WTC11 (cell line): ENCODE measurements at regions not wholly inside any gene's neighbourhood (a gene's known extent, or its start where the extent isn't known, plus 50 kb on each side); places are given as distances from the start of the nearest gene placed in this dataset.

Source experiments
- ATAC-seq: fragments of 200-7000 bp; cut with Tn5 transposase; 2 replicates; pipeline ENCODE4 v1.10.0; 2021; ENCODE audit warnings: mild to moderate bottlenecking, moderate library complexity
- CTCF ChIA-PET: fragments of 300-600 bp; sonication (Branson Sonifier 250); formaldehyde crosslinking; loops from one replicate; lab custom pipeline; 2021; ENCODE audit warnings: antibody characterized with exemption; lab: Charles Lee
- POLR2A ChIA-PET: fragments of 350-600 bp; sonication (Branson Sonifier 250); formaldehyde crosslinking; loops from one replicate; lab custom pipeline; 2021; ENCODE audit warnings: antibody characterized with exemption; lab: Charles Lee
- DNase-seq: peaks from one replicate; pipeline ENCODE4 v3.0.0; 2021; ENCODE audit warnings: low spot score
- H3K27ac Mint-ChIP-seq: 2 replicates; pipeline ENCODE4 v1.8.0; 2021; ENCODE audit warnings: mixed read lengths
- H3K27me3 Mint-ChIP-seq: 2 replicates; pipeline ENCODE4 v1.8.0; 2021; ENCODE audit warnings: low read depth, mild to moderate bottlenecking, moderate library complexity, mixed read lengths
- H3K36me3 Mint-ChIP-seq: 2 replicates; pipeline ENCODE4 v1.8.0; 2021; ENCODE audit warnings: mixed read lengths
- H3K4me1 Mint-ChIP-seq: 2 replicates; pipeline ENCODE4 v1.8.0; 2022; ENCODE audit warnings: mixed read lengths
- H3K4me3 Mint-ChIP-seq: 2 replicates; pipeline ENCODE4 v1.8.0; 2021; ENCODE audit warnings: mild to moderate bottlenecking, moderate library complexity, mixed read lengths
- H3K9me3 Mint-ChIP-seq: 2 replicates; pipeline ENCODE4 v1.8.0; 2021; ENCODE audit warnings: mixed read lengths
- ARID4B ChIP-seq: sonication (generic); formaldehyde crosslinking; IDR thresholded peaks from 2 replicates; pipeline ENCODE4 v1.8.0; 2023; ENCODE audit warnings: missing genetic modification reagents, mild to moderate bottlenecking, borderline replicate concordance
- CDX4 ChIP-seq: fragments of 250-450 bp; sonication (Bioruptor Pico); IDR thresholded peaks from 2 replicates; pipeline ENCODE4 v1.9.0; 2021; ENCODE audit warnings: moderate library complexity, mild to moderate bottlenecking, inconsistent platforms, borderline replicate concordance
- CREB1 ChIP-seq: sonication (generic); formaldehyde crosslinking; IDR thresholded peaks from 2 replicates; pipeline ENCODE4 v1.8.0; 2023; ENCODE audit warnings: mild to moderate bottlenecking, missing genetic modification reagents
- CTCF ChIP-seq: fragments of 200-600 bp; IDR thresholded peaks from 2 replicates; pipeline ENCODE4 v1.8.0; 2022; ENCODE audit warnings: antibody characterized with exemption
- FOXJ3 ChIP-seq: sonication (generic); formaldehyde crosslinking; IDR thresholded peaks from 2 replicates; pipeline ENCODE4 v1.9.0; 2021; ENCODE audit warnings: missing genetic modification reagents, mild to moderate bottlenecking, borderline replicate concordance
- GABPB1 ChIP-seq: sonication (generic); formaldehyde crosslinking; IDR thresholded peaks from 2 replicates; pipeline ENCODE4 v1.8.1; 2023; ENCODE audit warnings: mild to moderate bottlenecking, missing genetic modification reagents
- NFATC4 ChIP-seq: fragments of 250-450 bp; sonication (Bioruptor Pico); IDR thresholded peaks from 2 replicates; pipeline ENCODE4 v1.9.0; 2021; ENCODE audit warnings: mild to moderate bottlenecking
- PRDM15 ChIP-seq: sonication (generic); formaldehyde crosslinking; IDR thresholded peaks from 2 replicates; pipeline ENCODE4 v1.8.0; 2022; ENCODE audit warnings: missing genetic modification reagents
- RORB ChIP-seq: fragments of 250-450 bp; sonication (Bioruptor Pico); IDR thresholded peaks from 2 replicates; pipeline ENCODE4 v1.9.0; 2021; ENCODE audit warnings: mild to moderate bottlenecking
- SMAD4 ChIP-seq: sonication (generic); formaldehyde crosslinking; IDR thresholded peaks from 2 replicates; pipeline ENCODE4 v1.8.0; 2022; ENCODE audit warnings: mild to moderate bottlenecking, missing genetic modification reagents
- TF ChIP-seq, protein P1 (sequence below): fragments of 250-450 bp; sonication (Bioruptor Pico); IDR thresholded peaks from 2 replicates; pipeline ENCODE4 v1.8.0; 2021; ENCODE audit warnings: mild to moderate bottlenecking
- TF ChIP-seq, protein P2 (sequence below): sonication (generic); formaldehyde crosslinking; IDR thresholded peaks from 2 replicates; pipeline ENCODE4 v1.8.1; 2022; ENCODE audit warnings: mild to moderate bottlenecking, moderate library complexity, missing genetic modification reagents
- TF ChIP-seq, protein P3 (sequence below): fragments of 250-450 bp; sonication (Bioruptor Pico); IDR thresholded peaks from 2 replicates; pipeline ENCODE4 v1.9.0; 2021; ENCODE audit warnings: mild to moderate bottlenecking

DNA sequence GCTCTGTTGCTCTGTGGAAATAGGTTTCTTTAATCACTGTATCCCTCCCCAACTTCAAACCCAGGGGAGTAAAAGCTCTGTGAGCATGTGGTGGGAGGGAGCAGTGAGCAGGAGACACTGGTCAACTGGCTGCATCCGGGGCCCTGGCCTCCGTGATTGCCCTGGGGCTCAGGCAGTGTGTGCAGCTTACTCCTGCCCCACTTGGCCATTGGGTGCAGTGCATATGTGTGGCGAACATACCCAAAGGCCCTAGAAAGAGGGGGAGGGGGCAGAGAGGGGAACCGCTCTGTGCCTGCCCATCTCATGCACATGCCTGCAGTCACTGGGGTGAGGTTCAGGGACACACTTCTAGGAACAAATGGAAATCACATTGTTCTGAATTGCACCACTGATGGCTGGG, 378.7 kb downstream of the ZBBX start (continued):
- no peak for TF ChIP-seq ARID4B (CRISPR knock-in tag)
- no peak for TF ChIP-seq SMAD4 (CRISPR knock-in tag)
- TF ChIP-seq, protein P1, sequence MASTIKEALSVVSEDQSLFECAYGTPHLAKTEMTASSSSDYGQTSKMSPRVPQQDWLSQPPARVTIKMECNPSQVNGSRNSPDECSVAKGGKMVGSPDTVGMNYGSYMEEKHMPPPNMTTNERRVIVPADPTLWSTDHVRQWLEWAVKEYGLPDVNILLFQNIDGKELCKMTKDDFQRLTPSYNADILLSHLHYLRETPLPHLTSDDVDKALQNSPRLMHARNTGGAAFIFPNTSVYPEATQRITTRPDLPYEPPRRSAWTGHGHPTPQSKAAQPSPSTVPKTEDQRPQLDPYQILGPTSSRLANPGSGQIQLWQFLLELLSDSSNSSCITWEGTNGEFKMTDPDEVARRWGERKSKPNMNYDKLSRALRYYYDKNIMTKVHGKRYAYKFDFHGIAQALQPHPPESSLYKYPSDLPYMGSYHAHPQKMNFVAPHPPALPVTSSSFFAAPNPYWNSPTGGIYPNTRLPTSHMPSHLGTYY (CRISPR knock-in tag), result no peak
- TF ChIP-seq, all 79 proteins: peak for 0

- no peak for DNase-seq
- Mint-ChIP-seq H3K36me3 (no peaks in the 10 kb centered on the region), H3K9me3 (no peaks in the 10 kb centered on the region), H3K4me3 (no peak overlapping the region), H3K27ac (no peak overlapping the region), H3K4me1 (no peaks in the 10 kb centered on the region), H3K27me3 (no peaks in the 10 kb centered on the region)
- ChIA-PET CTCF (no interaction called here), POLR2A (no interaction called here)
- no peak for ATAC-seq
- TF ChIP-seq CTCF (no peak), GABPB1 (CRISPR knock-in tag) (no peak), RORB (CRISPR knock-in tag) (no peak), FOXJ3 (no peak), CDX4 (CRISPR knock-in tag) (no peak), CREB1 (CRISPR knock-in tag) (no peak), NFATC4 (CRISPR knock-in tag) (no peak), PRDM15 (CRISPR knock-in tag) (no peak)
- TF ChIP-seq, protein P1 (CRISPR knock-in tag), result no peak
- TF ChIP-seq, protein P2, sequence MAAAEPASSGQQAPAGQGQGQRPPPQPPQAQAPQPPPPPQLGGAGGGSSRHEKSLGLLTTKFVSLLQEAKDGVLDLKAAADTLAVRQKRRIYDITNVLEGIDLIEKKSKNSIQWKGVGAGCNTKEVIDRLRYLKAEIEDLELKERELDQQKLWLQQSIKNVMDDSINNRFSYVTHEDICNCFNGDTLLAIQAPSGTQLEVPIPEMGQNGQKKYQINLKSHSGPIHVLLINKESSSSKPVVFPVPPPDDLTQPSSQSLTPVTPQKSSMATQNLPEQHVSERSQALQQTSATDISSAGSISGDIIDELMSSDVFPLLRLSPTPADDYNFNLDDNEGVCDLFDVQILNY (CRISPR knock-in tag), result no peak
- TF ChIP-seq, protein P3, sequence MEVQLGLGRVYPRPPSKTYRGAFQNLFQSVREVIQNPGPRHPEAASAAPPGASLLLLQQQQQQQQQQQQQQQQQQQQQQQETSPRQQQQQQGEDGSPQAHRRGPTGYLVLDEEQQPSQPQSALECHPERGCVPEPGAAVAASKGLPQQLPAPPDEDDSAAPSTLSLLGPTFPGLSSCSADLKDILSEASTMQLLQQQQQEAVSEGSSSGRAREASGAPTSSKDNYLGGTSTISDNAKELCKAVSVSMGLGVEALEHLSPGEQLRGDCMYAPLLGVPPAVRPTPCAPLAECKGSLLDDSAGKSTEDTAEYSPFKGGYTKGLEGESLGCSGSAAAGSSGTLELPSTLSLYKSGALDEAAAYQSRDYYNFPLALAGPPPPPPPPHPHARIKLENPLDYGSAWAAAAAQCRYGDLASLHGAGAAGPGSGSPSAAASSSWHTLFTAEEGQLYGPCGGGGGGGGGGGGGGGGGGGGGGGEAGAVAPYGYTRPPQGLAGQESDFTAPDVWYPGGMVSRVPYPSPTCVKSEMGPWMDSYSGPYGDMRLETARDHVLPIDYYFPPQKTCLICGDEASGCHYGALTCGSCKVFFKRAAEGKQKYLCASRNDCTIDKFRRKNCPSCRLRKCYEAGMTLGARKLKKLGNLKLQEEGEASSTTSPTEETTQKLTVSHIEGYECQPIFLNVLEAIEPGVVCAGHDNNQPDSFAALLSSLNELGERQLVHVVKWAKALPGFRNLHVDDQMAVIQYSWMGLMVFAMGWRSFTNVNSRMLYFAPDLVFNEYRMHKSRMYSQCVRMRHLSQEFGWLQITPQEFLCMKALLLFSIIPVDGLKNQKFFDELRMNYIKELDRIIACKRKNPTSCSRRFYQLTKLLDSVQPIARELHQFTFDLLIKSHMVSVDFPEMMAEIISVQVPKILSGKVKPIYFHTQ, result no peak
- TF ChIP-seq, all 79 proteins: peak for 0
These were observed 387.0 kb downstream of the ZBBX start for GRCh38 chr3:166993015-166993630.
